ENCODE measurements at regions not wholly inside any gene's neighbourhood (a gene's known extent, or its start where the extent isn't known, plus 50 kb on each side); places are given as distances from the start of the nearest gene placed in this dataset.

GRCh38 chr7:131726031-131726430 lies 169.6 kb upstream of the PODXL start:
- DNase-seq (no peak), ATAC-seq (no peak)
- Histone ChIP-seq H3K4me3 (ENCODE audit: low read length) (no peak overlapping the region), H3K27ac (ENCODE audit: low read length) (no peak overlapping the region), H3K27me3 (ENCODE audit: control insufficient read depth, insufficient read depth, low read length) (no peaks in the 10 kb centered on the region), H3K9me3 (ENCODE audit: control insufficient read depth, insufficient read depth, low read length) (peaks cover 3% of the 10 kb centered on the region), H3K36me3 (ENCODE audit: control insufficient read depth, insufficient read depth, low read length) (no peaks in the 10 kb centered on the region), H3K4me1 (ENCODE audit: control insufficient read depth, insufficient read depth, low read length) (no peaks in the 10 kb centered on the region)
- H3K36me3 Mint-ChIP-seq: no peaks in the 10 kb centered on the region
- 72% methylated on average over 2 of the region's 2 CpGs for WGBS (ENCODE audit: insufficient coverage)
- TF ChIP-seq CTCF (IDR thresholded peaks at IDR 0.05): no peak
- intact Hi-C loops (cut with micrococcal nuclease): no loop called here
- H3K9me3 Mint-ChIP-seq: peaks cover 0 to 3% of the 10 kb centered on the region in 2 donors
- H3K4me1 Mint-ChIP-seq: no peaks in the 10 kb centered on the region
- H3K4me3 Mint-ChIP-seq: no peak overlapping the region
- no peak overlapping the region for H3K27ac Mint-ChIP-seq
- peaks cover 16 to 18% of the 10 kb centered on the region in 2 donors for H3K27me3 Mint-ChIP-seq (ENCODE audit: low read depth in 2 of 2)

DNA sequence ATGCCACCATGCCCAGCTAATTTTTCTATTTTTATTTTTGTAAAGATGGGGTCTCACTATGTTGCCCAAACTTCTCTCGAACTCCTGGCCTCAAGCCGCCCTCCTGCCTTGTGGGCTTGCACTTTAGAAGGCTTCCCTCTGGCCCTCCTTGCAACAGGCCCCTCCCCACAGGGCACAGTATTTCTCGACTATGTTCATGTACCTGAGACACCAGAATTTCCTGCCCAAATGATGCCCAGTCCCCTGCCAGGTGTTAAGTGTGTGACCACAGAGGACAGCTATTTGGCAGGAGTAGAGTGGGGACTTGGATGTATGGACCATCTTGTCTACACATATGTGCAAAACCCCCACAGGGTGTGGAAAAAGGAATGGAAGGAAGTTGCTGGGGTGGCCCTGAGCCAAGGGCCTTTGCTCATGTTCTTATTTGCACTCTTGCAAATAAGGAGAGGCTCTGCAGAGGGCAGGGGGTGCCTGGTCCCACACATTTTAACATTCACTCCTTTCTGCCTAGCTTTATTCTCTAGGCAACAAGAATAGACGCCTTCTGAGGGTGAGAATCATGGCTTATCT lies 168.4 kb upstream of the PODXL start:
- Mint-ChIP-seq H3K27ac (no peak overlapping the region), H3K4me1 (no peaks in the 10 kb centered on the region), H3K9me3 (peaks cover 0 to 3% of the 10 kb centered on the region in 2 donors), H3K4me3 (no peak overlapping the region), H3K36me3 (no peaks in the 10 kb centered on the region), H3K27me3 (ENCODE audit: low read depth in 2 of 2) (peaks cover 16 to 18% of the 10 kb centered on the region in 2 donors)
- H3K4me1 ChIP-seq (ENCODE audit: control insufficient read depth, insufficient read depth, low read length): no peaks in the 10 kb centered on the region
- H3K9me3 ChIP-seq (ENCODE audit: control insufficient read depth, insufficient read depth, low read length): peaks cover 3% of the 10 kb centered on the region
- H3K36me3 ChIP-seq (ENCODE audit: control insufficient read depth, insufficient read depth, low read length): no peaks in the 10 kb centered on the region
- no peak overlapping the region for H3K4me3 ChIP-seq (ENCODE audit: low read length)
- intact Hi-C loops (cut with micrococcal nuclease): no loop called here
- DNase-seq (no peak), ATAC-seq (no peak)
- H3K27me3 ChIP-seq (ENCODE audit: control insufficient read depth, insufficient read depth, low read length): no peaks in the 10 kb centered on the region
- no peak overlapping the region for H3K27ac ChIP-seq (ENCODE audit: low read length)
- no peak for TF ChIP-seq CTCF (IDR thresholded peaks at IDR 0.05)
- 76% methylated on average over 4 of the region's 4 CpGs for WGBS (ENCODE audit: insufficient coverage)

- H3K27ac Mint-ChIP-seq: no peak overlapping the region
- no peak for TF ChIP-seq CTCF (IDR thresholded peaks at IDR 0.05)
- no peaks in the 10 kb centered on the region for H3K36me3 ChIP-seq (ENCODE audit: control insufficient read depth, insufficient read depth, low read length)
- H3K4me1 Mint-ChIP-seq: no peaks in the 10 kb centered on the region
- H3K4me3 Mint-ChIP-seq: no peak overlapping the region
- intact Hi-C loops (cut with micrococcal nuclease): no loop called here
- peaks cover 19 to 20% of the 10 kb centered on the region in 2 donors for H3K27me3 Mint-ChIP-seq (ENCODE audit: low read depth in 2 of 2)
- DNase-seq: no peak
- no peaks in the 10 kb centered on the region for H3K27me3 ChIP-seq (ENCODE audit: control insufficient read depth, insufficient read depth, low read length)
- peaks cover 0 to 3% of the 10 kb centered on the region in 2 donors for H3K9me3 Mint-ChIP-seq
- H3K36me3 Mint-ChIP-seq: no peaks in the 10 kb centered on the region
- H3K4me1 ChIP-seq (ENCODE audit: control insufficient read depth, insufficient read depth, low read length): no peaks in the 10 kb centered on the region
- 68% methylated on average over 6 of the region's 6 CpGs for WGBS (ENCODE audit: insufficient coverage)
- H3K4me3 ChIP-seq (ENCODE audit: low read length): no peak overlapping the region
- no peaks in the 10 kb centered on the region for H3K9me3 ChIP-seq (ENCODE audit: control insufficient read depth, insufficient read depth, low read length)
- no peak for ATAC-seq
- H3K27ac ChIP-seq (ENCODE audit: low read length): no peak overlapping the region
These were observed 167.5 kb upstream of the PODXL start for GRCh38 chr7:131723926-131724325.

DNA sequence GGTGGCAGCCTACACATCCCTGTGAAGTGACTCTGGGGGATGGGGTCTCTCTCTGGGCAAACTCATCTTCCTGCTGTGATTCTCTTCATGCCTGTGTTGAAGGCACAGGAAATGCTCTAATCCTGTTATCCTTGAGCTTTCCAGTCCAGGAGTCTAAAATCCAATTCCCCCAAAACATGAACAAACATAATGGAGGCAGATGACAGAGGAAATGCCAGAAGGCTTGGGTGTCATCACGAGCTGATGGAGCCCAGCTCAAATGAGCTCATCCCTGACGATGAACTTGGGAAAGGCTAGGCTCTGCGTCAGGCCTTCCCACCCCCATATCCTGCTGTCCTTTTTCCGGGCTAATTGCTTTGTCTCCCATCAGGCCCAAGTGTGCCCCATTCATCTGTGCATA lies 165.9 kb upstream of the PODXL start:
- H3K27me3 Mint-ChIP-seq (ENCODE audit: low read depth in 2 of 2): peaks cover 13 to 16% of the 10 kb centered on the region in 2 donors

More for the DNA sequence above, 165.9 kb upstream of the PODXL start:
- Mint-ChIP-seq H3K36me3 (no peaks in the 10 kb centered on the region), H3K27ac (no peak overlapping the region), H3K9me3 (no peaks in the 10 kb centered on the region), H3K4me1 (no peaks in the 10 kb centered on the region), H3K4me3 (no peak overlapping the region)
- H3K27me3 ChIP-seq (ENCODE audit: control insufficient read depth, insufficient read depth, low read length): no peaks in the 10 kb centered on the region
- ATAC-seq (no peak), DNase-seq (no peak)
- no peaks in the 10 kb centered on the region for H3K36me3 ChIP-seq (ENCODE audit: control insufficient read depth, insufficient read depth, low read length)
- 62% methylated on average over 4 of the region's 4 CpGs for WGBS (ENCODE audit: insufficient coverage)
- H3K27ac ChIP-seq (ENCODE audit: low read length): no peak overlapping the region
- no peaks in the 10 kb centered on the region for H3K4me1 ChIP-seq (ENCODE audit: control insufficient read depth, insufficient read depth, low read length)
- no peaks in the 10 kb centered on the region for H3K9me3 ChIP-seq (ENCODE audit: control insufficient read depth, insufficient read depth, low read length)
- TF ChIP-seq CTCF (IDR thresholded peaks at IDR 0.05): no peak
- intact Hi-C loops (cut with micrococcal nuclease): no loop called here
- H3K4me3 ChIP-seq (ENCODE audit: low read length): no peak overlapping the region
